ENCODE measurements at regions not wholly inside any gene's neighbourhood (a gene's known extent, or its start where the extent isn't known, plus 50 kb on each side); places are given as distances from the start of the nearest gene placed in this dataset.

GRCh38 chr21:41065539-41065938 lies 102.4 kb upstream of the BACE2 start:
- Histone ChIP-seq H3K4me1 (ENCODE audit: control insufficient read depth in 1 of 2, insufficient read depth in 2 of 2, low read length in 2 of 2) (peaks cover 8 to 14% of the 10 kb centered on the region in 2 donors), H3K9me3 (replicated peaks in 1 of 2; ENCODE audit: control insufficient read depth in 1 of 2, insufficient read depth in 1 of 2, low read length in 2 of 2) (no peaks in the 10 kb centered on the region), H3K27me3 (ENCODE audit: control insufficient read depth in 2 of 2, insufficient read depth in 2 of 2, low read length in 2 of 2) (peaks cover 0 to 2% of the 10 kb centered on the region in 2 donors), H3K4me2 (replicated peaks; ENCODE audit: extremely low read depth, low read length, poor library complexity, severe bottlenecking) (no peak overlapping the region), H4K20me1 (ENCODE audit: insufficient read depth, low read length) (no peaks in the 10 kb centered on the region), H2AFZ (ENCODE audit: insufficient read depth, low read depth, low read length, poor library complexity, severe bottlenecking) (no peak overlapping the region), H3K36me3 (replicated peaks in 1 of 2; ENCODE audit: control insufficient read depth in 1 of 2, insufficient read depth in 2 of 2, low read length in 2 of 2) (no peaks in the 10 kb centered on the region), H3K27ac (ENCODE audit: low read depth in 1 of 2, low read length in 2 of 2) (no peak overlapping the region), H3K9ac (ENCODE audit: insufficient read depth, low read length, poor library complexity, severe bottlenecking) (no peak overlapping the region), H3K79me2 (ENCODE audit: insufficient read depth, low read length) (no peaks in the 10 kb centered on the region), H3K4me3 (replicated peaks in 1 of 3; ENCODE audit: low read depth in 2 of 3, low read length in 3 of 3) (no peak overlapping the region)
- TF ChIP-seq CTCF (IDR thresholded peaks at IDR 0.05), result no peak
- Mint-ChIP-seq H3K27ac (no peak overlapping the region), H3K27me3 (ENCODE audit: low read depth in 3 of 3) (peaks cover 11 to 16% (median 16%) of the 10 kb centered on the region in 3 donors), H3K4me1 (peaks cover 13% of the 10 kb centered on the region), H3K36me3 (no peaks in the 10 kb centered on the region), H3K9me3 (peaks cover 0 to 4% (median 2%) of the 10 kb centered on the region in 7 donors), H3K4me3 (no peak overlapping the region)
- no peak for DNase-seq
- intact Hi-C loops (cut with micrococcal nuclease), result loop anchor here in 1 of 2 donors (5.0 kb wide), 1 partner anchor 598 kb away; no protein-coding TSS in a partner anchor
- WGBS (ENCODE audit: insufficient coverage), result no CpG with 5 or more reads among the region's 4 CpGs

DNA sequence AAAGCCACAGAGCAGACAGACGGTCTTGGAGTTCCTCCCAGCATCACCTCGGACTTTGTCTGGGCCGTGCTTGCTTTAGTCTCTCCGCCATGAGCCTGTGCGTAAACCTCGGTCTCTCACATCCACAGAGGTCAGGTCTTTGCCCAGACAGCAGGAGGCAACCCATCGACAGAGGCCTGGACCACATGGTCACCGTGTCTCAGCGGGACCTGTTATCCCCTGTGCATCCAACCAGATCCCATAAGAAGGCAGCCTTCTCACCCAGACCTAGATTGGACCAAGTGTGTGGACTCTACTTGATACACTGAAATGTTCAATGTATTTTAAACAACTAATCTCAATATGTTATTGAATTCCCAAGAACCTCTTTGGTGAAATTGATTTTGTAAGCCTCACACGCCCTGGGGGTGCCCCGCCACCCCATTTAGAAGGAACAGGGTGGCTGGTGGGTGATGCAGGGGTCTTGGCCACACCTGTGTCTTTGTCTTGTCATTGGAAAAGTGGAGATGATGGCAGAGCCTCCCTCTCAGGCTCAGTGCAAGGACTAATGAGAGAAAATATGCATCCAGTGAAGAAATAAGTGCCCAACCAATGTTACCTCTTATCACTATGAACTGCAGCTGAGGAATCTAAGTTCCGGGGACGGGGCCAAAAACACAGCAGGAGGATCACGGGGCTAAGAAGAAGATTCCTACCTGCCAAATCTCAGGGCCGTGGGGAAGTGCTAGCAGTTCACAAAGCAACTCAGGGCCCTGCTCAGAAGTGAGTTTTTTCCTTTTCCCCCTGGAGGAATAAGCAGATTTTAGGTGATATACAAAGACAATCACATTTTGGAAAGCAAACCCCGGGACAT lies 101.6 kb upstream of the BACE2 start:
- no peaks in the 10 kb centered on the region for H3K79me2 ChIP-seq (ENCODE audit: insufficient read depth, low read length)
- H3K9ac ChIP-seq (ENCODE audit: insufficient read depth, low read length, poor library complexity, severe bottlenecking), result no peak overlapping the region
- Mint-ChIP-seq H3K9me3 (no peaks in the 10 kb centered on the region), H3K27ac (no peak overlapping the region), H3K36me3 (no peaks in the 10 kb centered on the region), H3K27me3 (ENCODE audit: low read depth in 3 of 3) (peaks cover 11 to 16% (median 16%) of the 10 kb centered on the region in 3 donors), H3K4me3 (no peak overlapping the region), H3K4me1 (peaks cover 13% of the 10 kb centered on the region)
- H3K27me3 ChIP-seq (ENCODE audit: control insufficient read depth in 2 of 2, insufficient read depth in 2 of 2, low read length in 2 of 2), result peaks cover 0 to 2% of the 10 kb centered on the region in 2 donors
- no peak overlapping the region for H3K4me2 ChIP-seq (replicated peaks; ENCODE audit: extremely low read depth, low read length, poor library complexity, severe bottlenecking)
- no peak for TF ChIP-seq CTCF (IDR thresholded peaks at IDR 0.05)
- no peak for DNase-seq
- H3K27ac ChIP-seq (ENCODE audit: low read depth in 1 of 2, low read length in 2 of 2), result no peak overlapping the region
- no peaks in the 10 kb centered on the region for H4K20me1 ChIP-seq (ENCODE audit: insufficient read depth, low read length)
- WGBS (ENCODE audit: insufficient coverage), result 97% methylated on average over 11 of the region's 16 CpGs
- H2AFZ ChIP-seq (ENCODE audit: insufficient read depth, low read depth, low read length, poor library complexity, severe bottlenecking), result no peak overlapping the region
- H3K36me3 ChIP-seq (replicated peaks in 1 of 2; ENCODE audit: control insufficient read depth in 1 of 2, insufficient read depth in 2 of 2, low read length in 2 of 2), result no peaks in the 10 kb centered on the region
- H3K4me1 ChIP-seq (ENCODE audit: control insufficient read depth in 1 of 2, insufficient read depth in 2 of 2, low read length in 2 of 2), result peaks cover 8 to 14% of the 10 kb centered on the region in 2 donors
- no peaks in the 10 kb centered on the region for H3K9me3 ChIP-seq (replicated peaks in 1 of 2; ENCODE audit: control insufficient read depth in 1 of 2, insufficient read depth in 1 of 2, low read length in 2 of 2)
- no peak overlapping the region for H3K4me3 ChIP-seq (replicated peaks in 1 of 3; ENCODE audit: low read depth in 2 of 3, low read length in 3 of 3)
- intact Hi-C loops (cut with micrococcal nuclease), result loop anchor here in 1 of 2 donors (5.0 kb wide), 1 partner anchor 599 kb away; no protein-coding TSS in a partner anchor
